ENCODE measurements at regions not wholly inside any gene's neighbourhood (a gene's known extent, or its start where the extent isn't known, plus 50 kb on each side); places are given as distances from the start of the nearest gene placed in this dataset.

DNA sequence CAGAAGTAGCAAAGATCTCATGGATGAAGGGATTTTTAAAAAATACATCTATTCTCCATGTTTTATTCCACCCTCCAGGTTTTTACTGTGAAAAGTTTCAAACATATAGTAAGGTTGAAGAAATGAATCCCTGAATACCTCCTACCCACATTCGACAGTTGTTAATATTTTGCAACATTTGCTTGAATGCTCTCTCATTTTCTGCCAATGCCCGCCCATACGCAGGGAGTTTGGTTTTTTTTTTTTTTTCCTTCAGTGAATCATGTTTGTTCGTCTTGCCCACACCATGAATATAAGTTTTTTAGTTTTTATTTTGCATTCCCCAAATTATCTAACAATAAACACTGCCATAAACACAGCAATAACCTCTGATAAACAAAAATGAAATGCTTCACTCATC, 82.9 kb downstream of the MAP1LC3B2 start:
- no peaks in the 10 kb centered on the region for H3K9me3 ChIP-seq
- H3K36me3 ChIP-seq (ENCODE audit: insufficient read depth in 1 of 2, low read depth in 1 of 2): no peaks in the 10 kb centered on the region
- no peak overlapping the region for H3K27ac ChIP-seq
- no peak for DNase-seq
- H3K4me3 ChIP-seq: no peak overlapping the region
- H3K4me1 ChIP-seq: no peaks in the 10 kb centered on the region
- TF ChIP-seq CTCF (IDR thresholded peaks at IDR 0.05): no peak
- WGBS, 3 donors: 71 to 77% (median 77%) methylated on average over 4 of the region's 4 CpGs
- no peaks in the 10 kb centered on the region for H3K27me3 ChIP-seq (ENCODE audit: insufficient read depth in 3 of 3, low read length in 2 of 3)
- ATAC-seq: no peak
- intact Hi-C loops (cut with DNase I): no loop called here

GRCh38 chr12:116640281-116640680, 81.1 kb downstream of the MAP1LC3B2 start:
- H3K36me3 ChIP-seq (ENCODE audit: insufficient read depth in 1 of 2, low read depth in 1 of 2): no peaks in the 10 kb centered on the region
- H3K27me3 ChIP-seq (ENCODE audit: insufficient read depth in 3 of 3, low read length in 2 of 3): no peaks in the 10 kb centered on the region
- ATAC-seq: no peak
- no peaks in the 10 kb centered on the region for H3K4me1 ChIP-seq
- TF ChIP-seq CTCF (IDR thresholded peaks at IDR 0.05): no peak
- no peak for DNase-seq
- H3K27ac ChIP-seq: no peak overlapping the region
- no peak overlapping the region for H3K4me3 ChIP-seq
- no peaks in the 10 kb centered on the region for H3K9me3 ChIP-seq
- WGBS, 3 donors: 54 to 75% (median 62%) methylated on average over 1 of the region's 1 CpG
- intact Hi-C loops (cut with DNase I): no loop called here

DNA sequence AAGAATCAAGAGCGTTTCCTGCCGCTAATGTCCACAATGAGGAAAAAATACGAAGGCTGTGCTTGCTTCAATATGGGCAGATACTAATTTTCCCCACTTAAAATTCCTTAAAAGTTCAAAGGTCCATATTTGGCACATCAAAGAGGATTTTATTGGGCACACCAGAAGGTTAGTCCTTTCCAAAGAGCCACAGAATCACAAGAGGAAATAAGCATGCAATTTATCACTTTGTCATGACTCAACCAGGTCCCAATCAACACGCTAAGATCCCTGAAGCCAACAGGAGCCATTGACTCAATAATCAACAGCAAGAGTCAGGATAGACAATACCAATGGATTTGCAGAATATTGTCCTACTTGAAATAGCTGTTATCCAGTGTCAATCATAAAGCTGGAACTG, 80.6 kb downstream of the MAP1LC3B2 start:
- no peaks in the 10 kb centered on the region for H3K36me3 ChIP-seq (ENCODE audit: insufficient read depth in 1 of 2, low read depth in 1 of 2)
- no peaks in the 10 kb centered on the region for H3K27me3 ChIP-seq (ENCODE audit: insufficient read depth in 3 of 3, low read length in 2 of 3)
- DNase-seq: no peak
- 54 to 60% (median 59%) methylated on average over 4 of the region's 4 CpGs for WGBS, 3 donors
- no peaks in the 10 kb centered on the region for H3K9me3 ChIP-seq
- H3K4me1 ChIP-seq: no peaks in the 10 kb centered on the region
- ATAC-seq: no peak
- intact Hi-C loops (cut with DNase I): no loop called here
- TF ChIP-seq CTCF (IDR thresholded peaks at IDR 0.05): no peak
- no peak overlapping the region for H3K4me3 ChIP-seq
- H3K27ac ChIP-seq: no peak overlapping the region

GRCh38 chr12:116638376-116638775, 79.2 kb downstream of the MAP1LC3B2 start:
- ATAC-seq: no peak
- Histone ChIP-seq H3K27ac (no peak overlapping the region), H3K27me3 (ENCODE audit: insufficient read depth in 3 of 3, low read length in 2 of 3) (no peaks in the 10 kb centered on the region), H3K4me1 (no peaks in the 10 kb centered on the region), H3K9me3 (no peaks in the 10 kb centered on the region), H3K36me3 (ENCODE audit: insufficient read depth in 1 of 2, low read depth in 1 of 2) (no peaks in the 10 kb centered on the region), H3K4me3 (no peak overlapping the region)
- TF ChIP-seq CTCF (IDR thresholded peaks at IDR 0.05): no peak
- intact Hi-C loops (cut with DNase I): no loop called here
- 76 to 85% (median 80%) methylated on average over 2 of the region's 2 CpGs for WGBS, 3 donors
- no peak for DNase-seq

DNA sequence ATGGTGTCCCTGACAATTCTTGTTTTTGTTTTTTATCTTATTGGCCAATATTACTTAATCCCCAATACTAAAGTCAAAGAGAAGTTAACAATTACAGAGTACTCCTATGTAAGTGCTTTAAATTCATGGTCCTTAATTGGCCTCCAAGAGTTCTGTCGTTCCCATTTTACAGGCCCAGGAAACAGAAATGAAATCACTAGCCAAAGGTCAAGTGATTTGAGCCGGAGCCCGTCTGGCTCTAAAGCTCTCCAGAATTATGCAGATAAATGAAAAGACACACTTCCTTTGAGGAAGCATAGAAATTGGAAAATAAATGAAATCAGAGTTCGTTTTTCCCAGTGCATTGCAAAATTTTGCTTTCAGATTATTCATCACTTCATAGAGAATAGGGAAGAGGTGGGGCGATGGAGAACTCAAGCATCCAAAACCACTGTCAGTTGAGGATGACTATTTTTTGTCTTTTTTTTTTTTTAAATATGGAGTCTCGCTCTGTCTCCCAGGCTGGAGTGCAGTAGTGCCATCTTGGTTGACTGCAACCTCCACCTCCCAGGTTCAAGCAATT, 78.5 kb downstream of the MAP1LC3B2 start:
- no peaks in the 10 kb centered on the region for H3K27me3 ChIP-seq (ENCODE audit: insufficient read depth in 3 of 3, low read length in 2 of 3)
- WGBS, 3 donors: 55 to 58% (median 57%) methylated on average over 6 of the region's 6 CpGs
- intact Hi-C loops (cut with DNase I): no loop called here
- no peak for DNase-seq
- no peak for TF ChIP-seq CTCF (IDR thresholded peaks at IDR 0.05)
- no peak overlapping the region for H3K27ac ChIP-seq
- no peak for ATAC-seq
- no peak overlapping the region for H3K4me3 ChIP-seq
- no peaks in the 10 kb centered on the region for H3K36me3 ChIP-seq (ENCODE audit: insufficient read depth in 1 of 2, low read depth in 1 of 2)
- no peaks in the 10 kb centered on the region for H3K9me3 ChIP-seq
- no peaks in the 10 kb centered on the region for H3K4me1 ChIP-seq

Data from psoas muscle (tissue), 7 donors.